ENCODE measurements at regions not wholly inside any gene's neighbourhood (a gene's known extent, or its start where the extent isn't known, plus 50 kb on each side); places are given as distances from the start of the nearest gene placed in this dataset.

GRCh38 chr5:20088361-20088760 is 100.4 kb upstream of the CDH18 start:
- intact Hi-C loops (cut with micrococcal nuclease; ENCODE audit: unreplicated experiment), result no loop called here
- DNase-seq, result no peak
- no peak for TF ChIP-seq CTCF (IDR thresholded peaks at IDR 0.05; ENCODE audit: insufficient read depth in 1 of 2, low read depth in 1 of 2, low read length in 1 of 2, severe bottlenecking in 1 of 2, unreplicated experiment in 1 of 2)
- no peaks in the 10 kb centered on the region for H3K36me3 ChIP-seq (ENCODE audit: control insufficient read depth, insufficient read depth, low read length)
- H3K36me3 Mint-ChIP-seq (ENCODE audit: insufficient read depth, unreplicated experiment), result no peaks in the 10 kb centered on the region
- no peaks in the 10 kb centered on the region for H3K4me1 Mint-ChIP-seq (ENCODE audit: low read depth, unreplicated experiment)
- H3K4me1 ChIP-seq, result no peaks in the 10 kb centered on the region
- no peaks in the 10 kb centered on the region for H3K27me3 ChIP-seq (replicated peaks; ENCODE audit: control insufficient read depth, insufficient read depth, low read length)
- BruUV-seq (replicated peaks), result no TSS peak
- H3K4me3 Mint-ChIP-seq (ENCODE audit: unreplicated experiment), result no peak overlapping the region
- H3K9me3 ChIP-seq, result no peaks in the 10 kb centered on the region
- POLR2A ChIA-PET, result no interaction called here
- H3K27ac Mint-ChIP-seq (ENCODE audit: unreplicated experiment), result no peak overlapping the region
- H3K9me3 Mint-ChIP-seq (ENCODE audit: unreplicated experiment), result peaks cover 19% of the 10 kb centered on the region
- H3K27me3 Mint-ChIP-seq (ENCODE audit: insufficient read depth, unreplicated experiment), result no peaks in the 10 kb centered on the region
- CTCF ChIA-PET, result no interaction called here
- H3K4me3 ChIP-seq (ENCODE audit: low read depth, low read length), result no peak overlapping the region

GRCh38 chr5:20087299-20087698 is 99.3 kb upstream of the CDH18 start:
- H3K4me3 Mint-ChIP-seq (ENCODE audit: unreplicated experiment), result no peak overlapping the region
- no TSS peak for BruUV-seq (replicated peaks)
- H3K27ac Mint-ChIP-seq (ENCODE audit: unreplicated experiment), result no peak overlapping the region
- no peak for TF ChIP-seq CTCF (IDR thresholded peaks at IDR 0.05; ENCODE audit: insufficient read depth in 1 of 2, low read depth in 1 of 2, low read length in 1 of 2, severe bottlenecking in 1 of 2, unreplicated experiment in 1 of 2)
- no peaks in the 10 kb centered on the region for H3K36me3 Mint-ChIP-seq (ENCODE audit: insufficient read depth, unreplicated experiment)
- H3K4me3 ChIP-seq (ENCODE audit: low read depth, low read length), result no peak overlapping the region
- no peaks in the 10 kb centered on the region for H3K36me3 ChIP-seq (ENCODE audit: control insufficient read depth, insufficient read depth, low read length)
- peaks cover 3% of the 10 kb centered on the region; the same call in 1 of the 2 replicates for H3K9me3 ChIP-seq
- DNase-seq, result no peak
- intact Hi-C loops (cut with micrococcal nuclease; ENCODE audit: unreplicated experiment), result no loop called here
- peaks cover 30% of the 10 kb centered on the region for H3K9me3 Mint-ChIP-seq (ENCODE audit: unreplicated experiment)
- H3K4me1 Mint-ChIP-seq (ENCODE audit: low read depth, unreplicated experiment), result no peaks in the 10 kb centered on the region
- POLR2A ChIA-PET, result no interaction called here
- CTCF ChIA-PET, result no interaction called here
- H3K27me3 ChIP-seq (replicated peaks; ENCODE audit: control insufficient read depth, insufficient read depth, low read length), result no peaks in the 10 kb centered on the region
- H3K27me3 Mint-ChIP-seq (ENCODE audit: insufficient read depth, unreplicated experiment), result no peaks in the 10 kb centered on the region
- no peaks in the 10 kb centered on the region for H3K4me1 ChIP-seq

- ChIA-PET CTCF (no interaction called here), POLR2A (no interaction called here)
- no peak overlapping the region for H3K4me3 ChIP-seq (ENCODE audit: low read depth, low read length)
- H3K36me3 ChIP-seq (ENCODE audit: control insufficient read depth, insufficient read depth, low read length), result no peaks in the 10 kb centered on the region
- H3K27ac Mint-ChIP-seq (ENCODE audit: unreplicated experiment), result no peak overlapping the region
- no peaks in the 10 kb centered on the region for H3K27me3 ChIP-seq (replicated peaks; ENCODE audit: control insufficient read depth, insufficient read depth, low read length)
- H3K9me3 Mint-ChIP-seq (ENCODE audit: unreplicated experiment), result peaks cover 1% of the 10 kb centered on the region
- H3K4me1 ChIP-seq, result no peaks in the 10 kb centered on the region
- BruUV-seq (replicated peaks), result no TSS peak
- no peaks in the 10 kb centered on the region for H3K27me3 Mint-ChIP-seq (ENCODE audit: insufficient read depth, unreplicated experiment)
- no peak for TF ChIP-seq CTCF (IDR thresholded peaks at IDR 0.05; ENCODE audit: insufficient read depth in 1 of 2, low read depth in 1 of 2, low read length in 1 of 2, severe bottlenecking in 1 of 2, unreplicated experiment in 1 of 2)
- H3K4me1 Mint-ChIP-seq (ENCODE audit: low read depth, unreplicated experiment), result no peaks in the 10 kb centered on the region
- no peak overlapping the region for H3K4me3 Mint-ChIP-seq (ENCODE audit: unreplicated experiment)
- intact Hi-C loops (cut with micrococcal nuclease; ENCODE audit: unreplicated experiment), result no loop called here
- no peaks in the 10 kb centered on the region; the same call in 1 of the 2 replicates for H3K9me3 ChIP-seq
- DNase-seq, result no peak
- H3K36me3 Mint-ChIP-seq (ENCODE audit: insufficient read depth, unreplicated experiment), result no peaks in the 10 kb centered on the region
Measured at GRCh38 chr5:20077186-20077585, 89.2 kb upstream of the CDH18 start.

Measured in Caco-2 (cell line).